ENCODE measurements at regions not wholly inside any gene's neighbourhood (a gene's known extent, or its start where the extent isn't known, plus 50 kb on each side); places are given as distances from the start of the nearest gene placed in this dataset.

DNA sequence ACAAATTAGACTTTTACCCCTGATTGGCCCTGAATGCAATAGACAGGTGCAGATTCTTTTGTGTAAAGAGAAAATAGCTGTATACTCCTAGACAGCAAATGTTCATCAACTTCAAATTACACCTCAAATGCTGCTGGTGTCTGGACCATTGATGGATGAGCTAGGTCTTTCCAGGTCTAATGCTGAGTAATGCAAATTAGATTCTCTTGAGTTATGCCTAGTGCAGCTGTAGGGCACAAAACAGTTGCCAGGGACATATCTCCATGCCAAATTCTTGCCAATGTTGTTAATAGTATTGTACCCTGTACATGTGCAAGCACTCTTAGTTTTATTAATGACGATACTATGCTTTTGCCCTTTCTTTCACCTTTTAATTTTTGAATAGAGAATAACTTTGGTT lies 72.3 kb upstream of the CNTLN start:
- H3K36me3 ChIP-seq: no peaks in the 10 kb centered on the region
- TF ChIP-seq CTCF (IDR thresholded peaks at IDR 0.05; ENCODE audit: borderline replicate concordance): no peak
- H3K4me3 ChIP-seq: no peak overlapping the region
- H3K9me3 ChIP-seq (replicated peaks): no peaks in the 10 kb centered on the region
- DNase-seq: no peak
- H3K27ac ChIP-seq (replicated peaks): no peak overlapping the region
- intact Hi-C loops (cut with micrococcal nuclease): no loop called here
- H3K27me3 ChIP-seq (ENCODE audit: low read depth): peaks cover 8% of the 10 kb centered on the region
- H3K4me1 ChIP-seq: no peaks in the 10 kb centered on the region

DNA sequence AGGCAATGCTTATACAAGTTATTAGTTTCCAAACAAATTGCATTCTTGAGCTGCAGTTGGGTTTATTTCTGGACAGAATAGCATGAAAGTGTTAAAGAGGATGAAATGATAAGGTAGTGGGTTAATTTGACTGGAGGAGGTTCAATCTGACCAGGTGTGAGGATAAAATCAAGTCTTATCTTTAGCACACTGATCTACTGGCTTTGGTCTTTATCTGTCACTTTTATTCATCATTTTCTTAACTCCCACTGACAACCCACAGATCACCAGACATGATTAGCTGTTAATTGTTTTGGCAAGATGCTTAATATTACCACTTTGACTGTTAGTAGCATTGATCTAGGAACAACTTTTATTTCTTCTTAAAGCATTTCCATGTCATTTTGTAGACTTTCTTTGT lies 74.4 kb upstream of the CNTLN start:
- peaks cover 8% of the 10 kb centered on the region for H3K27me3 ChIP-seq (ENCODE audit: low read depth)
- no peak for TF ChIP-seq CTCF (IDR thresholded peaks at IDR 0.05; ENCODE audit: borderline replicate concordance)
- intact Hi-C loops (cut with micrococcal nuclease): no loop called here
- H3K36me3 ChIP-seq: no peaks in the 10 kb centered on the region
- no peaks in the 10 kb centered on the region for H3K9me3 ChIP-seq (replicated peaks)
- H3K4me3 ChIP-seq: no peak overlapping the region
- no peak for DNase-seq
- no peak overlapping the region for H3K27ac ChIP-seq (replicated peaks)
- H3K4me1 ChIP-seq: no peaks in the 10 kb centered on the region

DNA sequence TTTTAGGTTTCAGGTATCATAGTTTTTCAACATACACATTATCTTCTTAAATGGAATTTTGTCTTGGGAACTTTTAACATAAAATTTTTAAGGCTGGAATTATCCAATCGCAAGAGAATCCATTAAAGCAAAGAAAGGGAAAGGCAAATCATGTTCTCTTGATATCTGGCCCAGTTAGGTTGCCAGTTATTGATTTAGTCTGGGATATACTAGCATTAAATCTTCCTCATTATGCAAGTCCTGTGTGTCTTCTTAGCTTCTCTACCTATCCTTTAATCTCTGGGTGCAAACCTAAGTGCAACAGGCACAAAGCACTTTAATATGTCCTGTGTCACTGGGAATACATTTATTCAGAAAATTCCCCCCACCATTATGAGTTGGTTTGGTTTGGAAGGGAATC lies 75.4 kb upstream of the CNTLN start:
- H3K4me3 ChIP-seq: no peak overlapping the region
- no peak for DNase-seq
- TF ChIP-seq CTCF (IDR thresholded peaks at IDR 0.05; ENCODE audit: borderline replicate concordance): no peak
- peaks cover 8% of the 10 kb centered on the region for H3K27me3 ChIP-seq (ENCODE audit: low read depth)
- no peaks in the 10 kb centered on the region for H3K4me1 ChIP-seq
- H3K9me3 ChIP-seq (replicated peaks): no peaks in the 10 kb centered on the region
- no peak overlapping the region for H3K27ac ChIP-seq (replicated peaks)
- H3K36me3 ChIP-seq: no peaks in the 10 kb centered on the region
- intact Hi-C loops (cut with micrococcal nuclease): no loop called here

DNA sequence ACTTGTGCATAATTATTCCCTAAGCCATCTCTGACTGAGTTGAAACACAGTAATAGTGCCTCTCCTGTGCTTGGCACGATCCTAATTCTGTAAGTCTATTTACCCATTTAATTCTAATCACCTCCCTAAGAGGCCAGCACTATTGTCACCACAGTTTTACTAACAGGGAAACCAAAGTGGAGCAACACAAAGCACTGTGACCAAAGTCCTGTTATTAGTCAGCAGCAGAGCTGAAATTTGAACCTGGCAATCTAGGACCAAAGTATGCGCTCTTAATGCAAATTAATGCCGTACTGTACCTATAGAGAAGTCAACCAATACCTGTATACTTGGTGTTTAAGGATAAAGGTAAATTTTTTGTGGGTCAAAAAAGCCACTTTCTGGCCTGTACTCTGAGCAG lies 77.1 kb upstream of the CNTLN start:
- peaks cover 8% of the 10 kb centered on the region for H3K27me3 ChIP-seq (ENCODE audit: low read depth)
- intact Hi-C loops (cut with micrococcal nuclease): no loop called here
- no peak overlapping the region for H3K27ac ChIP-seq (replicated peaks)
- H3K36me3 ChIP-seq: no peaks in the 10 kb centered on the region
- no peak overlapping the region for H3K4me3 ChIP-seq
- H3K9me3 ChIP-seq (replicated peaks): no peaks in the 10 kb centered on the region
- no peaks in the 10 kb centered on the region for H3K4me1 ChIP-seq
- TF ChIP-seq CTCF (IDR thresholded peaks at IDR 0.05; ENCODE audit: borderline replicate concordance): no peak
- no peak for DNase-seq

- TF ChIP-seq CTCF (IDR thresholded peaks at IDR 0.05; ENCODE audit: borderline replicate concordance): no peak
- no peaks in the 10 kb centered on the region for H3K27me3 ChIP-seq (ENCODE audit: low read depth)
- intact Hi-C loops (cut with micrococcal nuclease): no loop called here
- no peaks in the 10 kb centered on the region for H3K36me3 ChIP-seq
- no peak overlapping the region for H3K27ac ChIP-seq (replicated peaks)
- no peaks in the 10 kb centered on the region for H3K9me3 ChIP-seq (replicated peaks)
- H3K4me3 ChIP-seq: no peak overlapping the region
- no peak for DNase-seq
- no peaks in the 10 kb centered on the region for H3K4me1 ChIP-seq
Observed at GRCh38 chr9:17052626-17053025, 82.2 kb upstream of the CNTLN start.

- Histone ChIP-seq H3K27ac (replicated peaks) (no peak overlapping the region), H3K27me3 (ENCODE audit: low read depth) (no peaks in the 10 kb centered on the region), H3K36me3 (no peaks in the 10 kb centered on the region), H3K9me3 (replicated peaks) (no peaks in the 10 kb centered on the region), H3K4me3 (no peak overlapping the region), H3K4me1 (no peaks in the 10 kb centered on the region)
- TF ChIP-seq CTCF (IDR thresholded peaks at IDR 0.05; ENCODE audit: borderline replicate concordance): no peak
- intact Hi-C loops (cut with micrococcal nuclease): no loop called here
- no peak for DNase-seq
Observed at GRCh38 chr9:17045381-17045940, 89.4 kb upstream of the CNTLN start.

All from left ventricle myocardium inferior (tissue), 1 donor.